OCI-LY7 (cell line): ENCODE measurements at regions not wholly inside any gene's neighbourhood (a gene's known extent, or its start where the extent isn't known, plus 50 kb on each side); places are given as distances from the start of the nearest gene placed in this dataset.

Source experiments
- CTCF ChIP-seq: fragments of 200-600 bp; sonication (generic); conservative IDR thresholded peaks from 2 replicates; pipeline ENCODE4 v1.5.1; 2014; ENCODE audit warnings: mild to moderate bottlenecking, antibody characterized with exemption, low read length, moderate library complexity, mixed read lengths
- EZH2phosphoT487 ChIP-seq: fragments of 200-600 bp; sonication (generic); IDR thresholded peaks from 2 replicates; pipeline ENCODE4 v1.6.1; 2018; ENCODE audit warnings: low read depth, borderline replicate concordance, mild to moderate bottlenecking, mixed run types, antibody characterized with exemption, low read length, moderate library complexity, mixed read lengths

DNA sequence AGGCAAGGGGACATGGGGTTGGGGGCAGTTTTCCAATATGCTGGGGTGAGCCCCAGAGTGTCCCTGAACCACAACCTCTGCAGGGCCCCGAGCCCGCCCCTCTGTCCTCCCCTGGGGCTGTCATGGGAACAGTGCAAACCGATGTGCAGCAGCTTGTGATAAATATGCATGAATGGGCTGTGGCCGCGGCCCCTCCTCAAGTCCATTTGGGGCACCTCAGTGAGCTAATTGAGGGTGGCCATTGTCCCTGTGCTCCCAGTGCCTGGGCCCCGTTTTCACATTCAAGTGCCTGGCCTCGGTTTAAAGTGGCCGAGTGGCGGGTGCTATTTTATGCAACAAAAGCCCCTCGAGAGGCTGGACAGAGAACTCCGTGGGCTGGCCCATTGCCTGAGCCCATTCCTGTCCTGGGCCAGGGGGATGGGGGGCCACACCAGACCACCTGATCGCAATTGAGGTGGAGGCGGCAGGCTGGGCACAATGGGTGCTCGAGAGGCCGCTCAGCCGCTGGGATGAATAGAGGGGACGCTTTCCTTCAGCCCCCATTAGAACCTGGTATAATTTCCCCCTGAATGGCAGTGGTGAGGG, 193.7 kb downstream of the FOXD2 start:
- TF ChIP-seq CTCF (no peak), EZH2phosphoT487 (no peak)
